Left lung (tissue), 4 donors: ENCODE measurements at regions not wholly inside any gene's neighbourhood (a gene's known extent, or its start where the extent isn't known, plus 50 kb on each side); places are given as distances from the start of the nearest gene placed in this dataset.

Experiments
- ATAC-seq: fragments of 200-7000 bp; cut with Tn5 transposase; one replicate; pipeline ENCODE4 v1.9.1; 2020; ENCODE audit warnings: moderate library complexity
- DNase-seq, 4 donors: peaks; one replicate each; pipeline ENCODE4 v3.0.0-alpha.2; 2013 to 2020
- H3K27ac ChIP-seq, 2 donors: fragments of 200-600 bp; sonication (generic) in 1 of 2; one replicate each; pipeline versions ENCODE4 v1.5.0 to v1.8.0; 2020 to 2021
- H3K27me3 ChIP-seq, 2 donors: fragments of 200-600 bp; sonication (generic) in 1 of 2; one replicate each; pipeline versions ENCODE4 v1.5.0 to v1.8.0; 2020 to 2021
- H3K36me3 ChIP-seq, 2 donors: fragments of 200-600 bp; sonication (generic) in 1 of 2; one replicate each; pipeline versions ENCODE4 v1.5.0 to v1.8.0; 2020 to 2021
- H3K4me1 ChIP-seq, 2 donors: fragments of 200-600 bp; one replicate each; pipeline ENCODE4 v1.8.0; 2021
- H3K4me3 ChIP-seq, 2 donors: fragments of 200-600 bp; sonication (generic) in 1 of 2; one replicate each; pipeline versions ENCODE4 v1.5.0 to v1.8.0; 2020 to 2021; ENCODE audit warnings: mild to moderate bottlenecking in 1 of 2
- H3K9me3 ChIP-seq, 2 donors: fragments of 200-600 bp; sonication (generic) in 1 of 2; one replicate each; pipeline versions ENCODE4 v1.5.0 to v1.8.0; 2020 to 2021
- CTCF ChIP-seq, 2 donors: fragments of 200-600 bp; sonication (generic) in 1 of 2; IDR thresholded peaks; one replicate each; pipeline versions ENCODE4 v1.5.0 to v1.8.0; 2021; ENCODE audit warnings: antibody characterized with exemption in 2 of 2
- intact Hi-C, 2 donors: fragments of 100-400 bp; cut with DNase I; formaldehyde crosslinking; loops; one replicate each; pipeline versions ENCODE4 v1.11.2 to v1.14.2; 2022
- donor health status: DM: no; HTN: yes; CAD: no.
- donor health status: DM: no; HTN: no; CAD: no.

- no peaks in the 10 kb centered on the region for H3K36me3 ChIP-seq
- intact Hi-C loops = no loop called here
- no peaks in the 10 kb centered on the region for H3K4me1 ChIP-seq
- no peaks in the 10 kb centered on the region for H3K9me3 ChIP-seq
- ATAC-seq (no peak), DNase-seq (peak in 1 of 4 donors; percentile 40)
- no peak overlapping the region for H3K27ac ChIP-seq
- H3K4me3 ChIP-seq = no peak overlapping the region
- H3K27me3 ChIP-seq = no peaks in the 10 kb centered on the region
- no peak for TF ChIP-seq CTCF (IDR thresholded peaks at IDR 0.05)
Observed at GRCh38 chr4:32485956-32486355, 1765.8 kb downstream of the PCDH7 start.

- H3K9me3 ChIP-seq = no peaks in the 10 kb centered on the region
- intact Hi-C loops = no loop called here
- H3K27me3 ChIP-seq = no peaks in the 10 kb centered on the region
- H3K4me3 ChIP-seq = no peak overlapping the region
- no peak overlapping the region for H3K27ac ChIP-seq
- no peaks in the 10 kb centered on the region for H3K36me3 ChIP-seq
- no peak for TF ChIP-seq CTCF (IDR thresholded peaks at IDR 0.05)
- no peak for ATAC-seq
- H3K4me1 ChIP-seq = no peaks in the 10 kb centered on the region
- no peak for DNase-seq
Observed at GRCh38 chr4:32488690-32489089, 1768.5 kb downstream of the PCDH7 start.

- no peaks in the 10 kb centered on the region for H3K4me1 ChIP-seq
- DNase-seq = no peak
- intact Hi-C loops = no loop called here
- H3K4me3 ChIP-seq = no peak overlapping the region
- H3K9me3 ChIP-seq = peaks cover 0 to 5% of the 10 kb centered on the region in 2 donors
- TF ChIP-seq CTCF (IDR thresholded peaks at IDR 0.05) = no peak
- H3K36me3 ChIP-seq = no peaks in the 10 kb centered on the region
- no peak overlapping the region for H3K27ac ChIP-seq
- no peak for ATAC-seq
- no peaks in the 10 kb centered on the region for H3K27me3 ChIP-seq
Observed at GRCh38 chr4:32499171-32499570, 1779.0 kb downstream of the PCDH7 start.

GRCh38 chr4:32503241-32503640, 1783.1 kb downstream of the PCDH7 start:
- Histone ChIP-seq H3K36me3 (no peaks in the 10 kb centered on the region), H3K27ac (no peak overlapping the region), H3K4me3 (no peak overlapping the region), H3K27me3 (no peaks in the 10 kb centered on the region), H3K4me1 (no peaks in the 10 kb centered on the region), H3K9me3 (peaks cover 0 to 5% of the 10 kb centered on the region in 2 donors)
- DNase-seq (no peak), ATAC-seq (no peak)
- intact Hi-C loops = no loop called here
- no peak for TF ChIP-seq CTCF (IDR thresholded peaks at IDR 0.05)

GRCh38 chr4:32506067-32506466, 1785.9 kb downstream of the PCDH7 start:
- Histone ChIP-seq H3K4me1 (no peaks in the 10 kb centered on the region), H3K27me3 (no peaks in the 10 kb centered on the region), H3K4me3 (no peak overlapping the region), H3K27ac (no peak overlapping the region), H3K9me3 (peaks cover 0 to 5% of the 10 kb centered on the region in 2 donors), H3K36me3 (no peaks in the 10 kb centered on the region)
- DNase-seq (no peak), ATAC-seq (no peak)
- intact Hi-C loops = no loop called here
- TF ChIP-seq CTCF (IDR thresholded peaks at IDR 0.05) = no peak
